K562 (cell line): ENCODE measurements at regions not wholly inside any gene's neighbourhood (a gene's known extent, or its start where the extent isn't known, plus 50 kb on each side); places are given as distances from the start of the nearest gene placed in this dataset.

Experiments used
- ATAC-seq: fragments of 200-7000 bp; cut with Tn5 transposase; 3 replicates; pipeline ENCODE4 v1.9.1; 2020; ENCODE audit warnings: moderate library complexity
- BruUV-seq: library from RNA; stranded (reverse); fragments of 400-500 nt; replicated peaks from 2 replicates; lab custom pipeline; 2021; lab: Mats Ljungman, UMichigan
- CTCF ChIA-PET: fragments of 300-600 bp; formaldehyde crosslinking; extraction: SDS; loops from one replicate; lab custom pipeline; 2021; ENCODE audit warnings: low intra/inter-chr PET ratio; lab: Yijun Ruan, JAX
- POLR2A ChIA-PET: fragments of 300-600, 350-650 bp; sonication (Branson Sonifier 250); formaldehyde crosslinking; extraction: SDS; loops from one replicate; lab custom pipeline; 2021; ENCODE audit warnings: antibody characterized with exemption, inconsistent platforms; lab: Yijun Ruan, JAX
- DNase-seq, 4 experiments: peaks; one replicate each; pipeline versions ENCODE4 v3.0.0 to v3.0.0-alpha.2; 2011 to 2018; ENCODE audit warnings: low spot score in 3 of 4, mixed read lengths in 3 of 4; ENCODE audit errors: extremely low read depth in 1 of 4
- FAIRE-seq: peaks from 2 replicates; lab custom pipeline; 2011; peaks lifted over from hg19 to GRCh38; lab: Jason Lieb, UNC
- H2AFZ ChIP-seq: 2 replicates; pipeline ENCODE4 v1.6.0; 2011; ENCODE audit warnings: low read depth, low read length, control low read depth, inconsistent platforms
- H3K27ac ChIP-seq: fragments of 200-600 bp; 3 replicates; pipeline ENCODE4 v1.8.0; 2011; ENCODE audit warnings: low read depth, mild to moderate bottlenecking, control low read depth, inconsistent platforms, low read length, moderate library complexity, mixed read lengths; ENCODE audit errors: extremely low read depth
- H3K27me3 ChIP-seq, 2 experiments: fragments of 300-600 bp in 1 of 2; 2 replicates in 1 of 2; 3 replicates in 1 of 2; pipeline versions ENCODE4 v1.6.0 to v1.8.0; 2011; ENCODE audit warnings: inconsistent platforms in 2 of 2, low read length in 2 of 2, mild to moderate bottlenecking in 1 of 2, mixed read lengths in 1 of 2, moderate library complexity in 1 of 2; ENCODE audit not compliant: control insufficient read depth in 2 of 2, insufficient read depth in 2 of 2
- H3K36me3 ChIP-seq: fragments of 300-600 bp; 3 replicates; pipeline ENCODE4 v1.8.0; 2011; ENCODE audit warnings: mild to moderate bottlenecking, low read length, inconsistent platforms; ENCODE audit not compliant: control insufficient read depth, insufficient read depth
- H3K4me1 ChIP-seq, 2 experiments: fragments of 200-600 bp in 1 of 2; replicated peaks in 1 of 2; 2 replicates in 1 of 2; 3 replicates in 1 of 2; pipeline versions ENCODE4 v1.5.1 to v1.8.0; 2011; ENCODE audit warnings: inconsistent platforms in 2 of 2, low read length in 2 of 2, mild to moderate bottlenecking in 1 of 2, mixed read lengths in 1 of 2, moderate library complexity in 1 of 2; ENCODE audit not compliant: control insufficient read depth in 2 of 2, insufficient read depth in 2 of 2
- H3K4me2 ChIP-seq: 2 replicates; pipeline ENCODE4 v1.6.1; 2011; ENCODE audit warnings: low read length, control low read depth, inconsistent platforms, mixed read lengths; ENCODE audit not compliant: insufficient read depth
- H3K4me3 ChIP-seq: fragments of 200-600 bp; sonication (generic), shearing (Covaris generic); 2 replicates; pipeline ENCODE4 v1.5.1; 2016; ENCODE audit warnings: control low read depth, inconsistent platforms
- H3K79me2 ChIP-seq: fragments of 200-600 bp; 3 replicates; pipeline ENCODE4 v1.8.0; 2011; ENCODE audit warnings: low read length, inconsistent platforms; ENCODE audit not compliant: control insufficient read depth, insufficient read depth
- H3K9ac ChIP-seq, 2 experiments: 2 replicates each; pipeline versions ENCODE4 v1.6.0 to v1.6.1; 2011; ENCODE audit warnings: low read depth in 2 of 2, low read length in 2 of 2, control low read depth in 1 of 2, inconsistent platforms in 1 of 2, mild to moderate bottlenecking in 1 of 2, mixed read lengths in 1 of 2; ENCODE audit not compliant: insufficient read depth in 1 of 2
- H3K9me1 ChIP-seq: one replicate; pipeline ENCODE4 v1.6.0; 2011; ENCODE audit warnings: inconsistent platforms, mild to moderate bottlenecking, low read length, moderate library complexity; ENCODE audit not compliant: control insufficient read depth, insufficient read depth
- H3K9me3 ChIP-seq: replicated peaks from 2 replicates; pipeline ENCODE4 v1.5.1; 2011; ENCODE audit warnings: low read depth, low read length, inconsistent platforms; ENCODE audit not compliant: control insufficient read depth, insufficient read depth
- H4K20me1 ChIP-seq: replicated peaks from 2 replicates; pipeline ENCODE4 v1.6.1; 2011; ENCODE audit warnings: low read length, inconsistent platforms, mixed read lengths; ENCODE audit not compliant: control insufficient read depth, insufficient read depth
- ARNT ChIP-seq, 2 experiments: fragments of 450-650 bp; IDR thresholded peaks; 2 replicates each; pipeline ENCODE4 v1.6.1; 2016; ENCODE audit warnings: mild to moderate bottlenecking in 1 of 2
- BDP1 ChIP-seq: IDR thresholded peaks from 3 replicates; pipeline ENCODE4 v1.6.1; 2011; ENCODE audit not compliant: insufficient read length, insufficient read depth
- CSDE1 ChIP-seq, 2 experiments: fragments of 450-650 bp; IDR thresholded peaks; 2 replicates each; pipeline ENCODE4 v1.6.1; 2016; ENCODE audit warnings: mild to moderate bottlenecking in 1 of 2
- SRSF3 ChIP-seq: fragments of 200-400 bp; formaldehyde crosslinking; IDR thresholded peaks from 2 replicates; pipeline ENCODE4 v1.6.1; 2016; ENCODE audit warnings: mild to moderate bottlenecking, low read length, moderate library complexity; ENCODE audit not compliant: insufficient read depth
- TFAP4 ChIP-seq: sonication (generic); formaldehyde crosslinking; IDR thresholded peaks from 2 replicates; pipeline ENCODE4 v1.8.0; 2022; ENCODE audit warnings: missing genetic modification reagents, mild to moderate bottlenecking, moderate library complexity, borderline replicate concordance
- ZBTB49 ChIP-seq: sonication (generic); formaldehyde crosslinking; IDR thresholded peaks from 2 replicates; pipeline ENCODE4 v1.8.0; 2022; ENCODE audit warnings: missing genetic modification reagents, mild to moderate bottlenecking, borderline replicate concordance
- WGBS: fragments of 100-300 bp; shearing (Covaris generic); methylation state at CpG from one replicate; pipeline ENCODE4 v1.1.6; 2016; ENCODE audit warnings: low coverage, mixed read lengths; ENCODE audit not compliant: insufficient coverage; ENCODE audit errors: missing lambda C conversion rate; 5-methylcytosine and 5-hydroxymethylcytosine counted together
- in situ Hi-C: fragments of 300-500 bp; cut with MboI; formaldehyde crosslinking; loops from 4 replicates; pipeline ENCODE4 v1.15.0; 2018; ENCODE audit warnings: inconsistent platforms, mixed read lengths
- intact Hi-C: fragments of 100-400 bp; cut with micrococcal nuclease; formaldehyde crosslinking; loops from 2 replicates; pipeline ENCODE4 v1.14.2; 2022
- TF ChIP-seq, protein P1 (sequence below): fragments of 250-450 bp; sonication (Bioruptor Pico); IDR thresholded peaks from 2 replicates; pipeline ENCODE4 v1.5.0; 2021; ENCODE audit warnings: mild to moderate bottlenecking, borderline replicate concordance

DNA sequence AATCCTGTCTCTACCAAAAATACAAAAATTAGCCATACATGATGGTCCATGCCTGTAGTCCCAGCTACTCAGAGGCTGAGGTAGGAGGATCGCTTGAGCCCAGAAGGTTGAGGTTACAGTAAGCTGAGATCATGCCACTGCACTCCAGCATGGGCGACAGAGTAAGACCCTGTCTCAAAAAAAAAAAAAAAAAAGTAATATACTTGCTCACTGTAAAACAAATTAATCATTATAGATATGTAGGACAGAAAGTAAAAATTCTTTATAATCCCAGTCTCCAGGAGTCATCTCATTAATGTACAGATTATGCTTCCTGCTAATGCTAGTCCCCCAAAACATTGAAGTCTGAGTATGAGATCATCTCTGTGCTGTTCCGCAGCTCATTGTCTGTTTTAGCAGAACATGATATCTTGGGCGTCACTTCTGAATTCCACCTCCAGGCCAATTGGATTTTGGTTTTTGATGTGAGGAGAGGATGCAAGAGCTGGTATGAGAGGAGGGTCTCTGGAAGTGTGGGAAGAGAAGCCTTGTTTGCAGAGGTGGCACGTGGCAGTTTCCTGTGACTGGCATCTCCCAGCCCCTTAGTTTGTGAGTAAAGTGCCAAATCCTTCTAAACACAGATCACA lies 75.4 kb upstream of the NPAS1 start:
- CTCF ChIA-PET = interaction anchor here (0.7 kb wide), 1 partner anchor 15 kb away, joined by 3 read pairs; no protein-coding TSS in a partner anchor
- H3K79me2 ChIP-seq = 0 out of 3 replicates have a peak, but pooled peaks cover 3% of the 10 kb centered on the region

DNA sequence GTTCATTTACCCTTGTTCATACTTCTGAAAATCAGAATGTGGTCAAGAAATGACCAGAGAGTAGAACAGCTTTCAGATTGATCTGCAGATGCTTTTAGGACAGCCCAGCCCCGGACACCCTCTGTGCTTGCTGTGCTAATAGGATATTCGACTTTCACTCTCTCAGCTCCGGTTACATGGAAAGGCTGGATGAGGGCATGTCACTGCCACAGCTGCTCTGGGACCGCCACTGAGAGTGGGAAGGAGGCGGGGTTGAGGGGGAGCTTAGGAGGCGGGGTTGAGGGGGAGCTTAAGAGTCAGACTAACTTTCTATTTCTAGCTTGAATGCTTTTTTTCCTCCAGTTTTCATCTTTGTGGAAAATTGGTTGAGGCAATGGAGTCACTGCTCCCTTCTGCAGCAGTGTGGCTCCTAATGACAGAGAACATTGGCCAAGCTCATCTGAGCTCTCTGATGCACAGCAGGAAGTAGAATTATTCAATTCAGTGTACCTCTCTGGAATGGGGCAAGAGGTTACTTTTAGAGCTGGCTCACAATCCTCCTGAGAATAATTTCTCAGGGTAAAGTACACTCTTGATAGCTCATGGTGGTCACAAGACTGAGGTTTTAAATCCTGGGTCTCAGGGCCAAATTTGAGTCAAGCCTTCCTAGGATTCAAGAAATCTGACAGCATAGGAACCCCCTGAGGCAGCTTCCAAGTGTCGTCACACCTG lies 74.6 kb upstream of the NPAS1 start:
- Histone ChIP-seq H3K9me1 (no peaks in the 10 kb centered on the region), H3K27ac (no peak overlapping the region), H3K4me2 (no peak overlapping the region), H3K4me1 (no peaks in the 10 kb centered on the region), H4K20me1 (0 out of 2 replicates have a peak, but pooled peaks cover 4% of the 10 kb centered on the region), H3K36me3 (peaks cover 15% of the 10 kb centered on the region; the same call in 1 of the 3 replicates)
- peak; percentile 49 for ATAC-seq
- peak; percentile 20; the same call in 1 of the 2 replicates for TF ChIP-seq TFAP4 (CRISPR knock-in tag)
- no peak for TF ChIP-seq CSDE1 (IDR thresholded peaks at IDR 0.05)
- TF ChIP-seq ARNT (IDR thresholded peaks at IDR 0.05) = no peak
- no peak for TF ChIP-seq ZBTB49
- TF ChIP-seq, protein P1, sequence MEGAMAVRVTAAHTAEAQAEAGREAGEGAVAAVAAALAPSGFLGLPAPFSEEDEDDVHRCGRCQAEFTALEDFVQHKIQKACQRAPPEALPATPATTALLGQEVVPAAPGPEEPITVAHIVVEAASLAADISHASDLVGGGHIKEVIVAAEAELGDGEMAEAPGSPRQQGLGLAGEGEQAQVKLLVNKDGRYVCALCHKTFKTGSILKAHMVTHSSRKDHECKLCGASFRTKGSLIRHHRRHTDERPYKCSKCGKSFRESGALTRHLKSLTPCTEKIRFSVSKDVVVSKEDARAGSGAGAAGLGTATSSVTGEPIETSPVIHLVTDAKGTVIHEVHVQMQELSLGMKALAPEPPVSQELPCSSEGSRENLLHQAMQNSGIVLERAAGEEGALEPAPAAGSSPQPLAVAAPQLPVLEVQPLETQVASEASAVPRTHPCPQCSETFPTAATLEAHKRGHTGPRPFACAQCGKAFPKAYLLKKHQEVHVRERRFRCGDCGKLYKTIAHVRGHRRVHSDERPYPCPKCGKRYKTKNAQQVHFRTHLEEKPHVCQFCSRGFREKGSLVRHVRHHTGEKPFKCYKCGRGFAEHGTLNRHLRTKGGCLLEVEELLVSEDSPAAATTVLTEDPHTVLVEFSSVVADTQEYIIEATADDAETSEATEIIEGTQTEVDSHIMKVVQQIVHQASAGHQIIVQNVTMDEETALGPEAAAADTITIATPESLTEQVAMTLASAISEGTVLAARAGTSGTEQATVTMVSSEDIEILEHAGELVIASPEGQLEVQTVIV = no peak
- TF ChIP-seq, all 486 proteins: peak for 1
- in situ Hi-C loops = no loop called here
- peak in 1 of 4 experiments; percentile 31 for DNase-seq
- Histone ChIP-seq H3K79me2 (0 out of 3 replicates have a peak, but pooled peaks cover 3% of the 10 kb centered on the region), H3K27me3 (no peaks in the 10 kb centered on the region), H3K9me3 (no peaks in the 10 kb centered on the region), H2AFZ (no peak overlapping the region), H3K4me3 (no peak overlapping the region), H3K9ac (peak overlapping the region in 1 of 2 experiments; percentile 65; a peak in 1 of 4 replicates)
- BruUV-seq = no TSS peak
- CTCF ChIA-PET = no interaction called here
- POLR2A ChIA-PET = interaction anchor here (0.6 to 1.9 kb wide), 5 partner anchors 8 to 51 kb away, joined by 3 to 16 read pairs (median 3); no protein-coding TSS in a partner anchor
- FAIRE-seq = no peak
- WGBS = 62% methylated on average over 5 of the region's 7 CpGs
- intact Hi-C loops = no loop called here

More for the DNA sequence above, 75.4 kb upstream of the NPAS1 start:
- DNase-seq = no peak
- Histone ChIP-seq H3K9me1 (no peaks in the 10 kb centered on the region), H3K9me3 (no peaks in the 10 kb centered on the region), H4K20me1 (0 out of 2 replicates have a peak, but pooled peaks cover 4% of the 10 kb centered on the region), H3K4me1 (no peaks in the 10 kb centered on the region), H2AFZ (no peak overlapping the region), H3K4me2 (no peak overlapping the region), H3K36me3 (peaks cover 19% of the 10 kb centered on the region; the same call in 1 of the 3 replicates), H3K4me3 (no peak overlapping the region), H3K27ac (no peak overlapping the region), H3K9ac (no peak overlapping the region), H3K27me3 (no peaks in the 10 kb centered on the region)
- intact Hi-C loops = no loop called here
- no peak for ATAC-seq
- in situ Hi-C loops = no loop called here
- TF ChIP-seq SRSF3 = no peak
- TF ChIP-seq BDP1 = no peak
- POLR2A ChIA-PET = interaction anchor here (0.7 to 1.9 kb wide), 3 partner anchors 9 to 12 kb away, joined by 3 to 16 read pairs (median 12); no protein-coding TSS in a partner anchor
- BruUV-seq = no TSS peak
- 75% methylated on average over 5 of the region's 5 CpGs for WGBS
- FAIRE-seq = no peak
